Brain microvascular endothelial cell (primary cell): ENCODE measurements at regions not wholly inside any gene's neighbourhood (a gene's known extent, or its start where the extent isn't known, plus 50 kb on each side); places are given as distances from the start of the nearest gene placed in this dataset.

Source experiments
- DNase-seq: peaks from one replicate; pipeline ENCODE4 v3.0.0-alpha.2; 2020
- H3K27ac ChIP-seq: fragments of 250-450 bp; sonication (Bioruptor Pico); 2 replicates; pipeline ENCODE4 v1.5.1; 2020; ENCODE audit warnings: mild to moderate bottlenecking, moderate library complexity
- H3K27me3 ChIP-seq: fragments of 250-450 bp; sonication (Bioruptor Pico); replicated peaks from 2 replicates; pipeline ENCODE4 v1.5.1; 2020; ENCODE audit warnings: mild to moderate bottlenecking
- H3K36me3 ChIP-seq: fragments of 250-450 bp; sonication (Bioruptor Pico); replicated peaks from 2 replicates; pipeline ENCODE4 v1.5.1; 2020; ENCODE audit warnings: mild to moderate bottlenecking
- H3K4me3 ChIP-seq: 2 replicates; pipeline ENCODE4 v1.5.1; 2011; ENCODE audit warnings: low read depth, mild to moderate bottlenecking, control low read depth, low read length, moderate library complexity
- CTCF ChIP-seq: IDR thresholded peaks from 2 replicates; pipeline ENCODE4 v1.5.1; 2011; ENCODE audit warnings: low read depth, mild to moderate bottlenecking, moderate library complexity, low read length, control low read depth, inconsistent platforms; ENCODE audit errors: missing control alignments
- in situ Hi-C: cut with HindIII; loops from 2 replicates; pipeline ENCODE4 v1.10.0; 2017; ENCODE audit warnings: low sequenced_read_pairs, low pct_ligation_motif_present

GRCh38 chr1:147834181-147834580 lies 68.4 kb upstream of the GJA8 start:
- in situ Hi-C loops = no loop called here
- H3K27me3 ChIP-seq = no peaks in the 10 kb centered on the region
- H3K36me3 ChIP-seq = no peaks in the 10 kb centered on the region
- no peak overlapping the region for H3K4me3 ChIP-seq
- no peak overlapping the region for H3K27ac ChIP-seq
- no peak for TF ChIP-seq CTCF
- DNase-seq = no peak

GRCh38 chr1:147834810-147835209 lies 67.8 kb upstream of the GJA8 start:
- H3K36me3 ChIP-seq = no peaks in the 10 kb centered on the region
- H3K27ac ChIP-seq = no peak overlapping the region
- DNase-seq = no peak
- H3K27me3 ChIP-seq = no peaks in the 10 kb centered on the region
- TF ChIP-seq CTCF = no peak
- in situ Hi-C loops = no loop called here
- H3K4me3 ChIP-seq = no peak overlapping the region

GRCh38 chr1:147837129-147837963 lies 65.2 kb upstream of the GJA8 start:
- no peak for DNase-seq
- in situ Hi-C loops = no loop called here

GRCh38 chr1:147837964-147838292 lies 64.7 kb upstream of the GJA8 start:
- in situ Hi-C loops = no loop called here
- Histone ChIP-seq H3K27ac (no peak overlapping the region), H3K36me3 (no peaks in the 10 kb centered on the region), H3K27me3 (no peaks in the 10 kb centered on the region), H3K4me3 (no peak overlapping the region)
- DNase-seq = no peak
- no peak for TF ChIP-seq CTCF

More at GRCh38 chr1:147837129-147837963, 65.2 kb upstream of the GJA8 start:
- no peak for TF ChIP-seq CTCF
- Histone ChIP-seq H3K27me3 (no peaks in the 10 kb centered on the region), H3K27ac (no peak overlapping the region), H3K36me3 (no peaks in the 10 kb centered on the region), H3K4me3 (no peak overlapping the region)

- H3K36me3 ChIP-seq = no peaks in the 10 kb centered on the region
- no peak overlapping the region for H3K27ac ChIP-seq
- peak; percentile 14 for DNase-seq
Observed at GRCh38 chr1:147840909-147841308, 61.7 kb upstream of the GJA8 start.

More at GRCh38 chr1:147840909-147841308, 61.7 kb upstream of the GJA8 start:
- in situ Hi-C loops = no loop called here
- peak; percentile 39 for TF ChIP-seq CTCF
- Histone ChIP-seq H3K4me3 (no peak overlapping the region), H3K27me3 (no peaks in the 10 kb centered on the region)
